Memory B cell (primary cell): ENCODE measurements at regions not wholly inside any gene's neighbourhood (a gene's known extent, or its start where the extent isn't known, plus 50 kb on each side); places are given as distances from the start of the nearest gene placed in this dataset.

ENCODE experiments used
- ATAC-seq: fragments of 150-1000 bp; cut with Tn5 transposase; 2 replicates; pipeline ENCODE4 v1.10.0; 2021; ENCODE audit warnings: low read depth, mild to moderate bottlenecking, moderate library complexity
- DNase-seq, 2 donors: peaks; one replicate each; pipeline ENCODE4 v3.0.0; 2022; ENCODE audit warnings: low spot score in 2 of 2
- H3K27ac Mint-ChIP-seq: one replicate; pipeline ENCODE4 v1.8.0; 2022; ENCODE audit warnings: mild to moderate bottlenecking, moderate library complexity, mixed read lengths
- H3K27me3 Mint-ChIP-seq: one replicate; pipeline ENCODE4 v1.8.0; 2022; ENCODE audit warnings: mixed read lengths
- H3K36me3 Mint-ChIP-seq: one replicate; pipeline ENCODE4 v1.8.0; 2022; ENCODE audit warnings: mild to moderate bottlenecking, mixed read lengths
- H3K4me1 Mint-ChIP-seq: one replicate; pipeline ENCODE4 v1.8.0; 2022; ENCODE audit warnings: mixed read lengths
- H3K4me3 Mint-ChIP-seq: one replicate; pipeline ENCODE4 v1.8.0; 2022; ENCODE audit warnings: mild to moderate bottlenecking, moderate library complexity, mixed read lengths
- H3K9me3 Mint-ChIP-seq: one replicate; pipeline ENCODE4 v1.8.0; 2022; ENCODE audit warnings: mixed read lengths

- no peak for ATAC-seq
These were observed 732.1 kb upstream of the NR2F2 start for GRCh38 chr15:95598251-95598855.

GRCh38 chr15:95600367-95600766, 730.1 kb upstream of the NR2F2 start:
- H3K9me3 Mint-ChIP-seq: no peaks in the 10 kb centered on the region
- H3K27me3 Mint-ChIP-seq: no peaks in the 10 kb centered on the region
- H3K4me1 Mint-ChIP-seq: no peaks in the 10 kb centered on the region
- no peak overlapping the region for H3K27ac Mint-ChIP-seq
- ATAC-seq (no peak), DNase-seq (no peak)
- no peak overlapping the region for H3K4me3 Mint-ChIP-seq
- no peaks in the 10 kb centered on the region for H3K36me3 Mint-ChIP-seq

More at GRCh38 chr15:95598251-95598855, 732.1 kb upstream of the NR2F2 start:
- Mint-ChIP-seq H3K4me3 (no peak overlapping the region), H3K36me3 (no peaks in the 10 kb centered on the region), H3K27ac (no peak overlapping the region), H3K9me3 (no peaks in the 10 kb centered on the region), H3K27me3 (no peaks in the 10 kb centered on the region), H3K4me1 (no peaks in the 10 kb centered on the region)
- DNase-seq: no peak

GRCh38 chr15:95600884-95601283, 729.6 kb upstream of the NR2F2 start:
- Mint-ChIP-seq H3K4me1 (no peaks in the 10 kb centered on the region), H3K36me3 (no peaks in the 10 kb centered on the region), H3K9me3 (no peaks in the 10 kb centered on the region), H3K27ac (no peak overlapping the region), H3K4me3 (no peak overlapping the region), H3K27me3 (no peaks in the 10 kb centered on the region)
- no peak for DNase-seq
- no peak for ATAC-seq

- no peak overlapping the region for H3K27ac Mint-ChIP-seq
- H3K4me1 Mint-ChIP-seq: no peaks in the 10 kb centered on the region
- no peaks in the 10 kb centered on the region for H3K27me3 Mint-ChIP-seq
- no peaks in the 10 kb centered on the region for H3K36me3 Mint-ChIP-seq
- ATAC-seq: no peak
- H3K9me3 Mint-ChIP-seq: no peaks in the 10 kb centered on the region
- DNase-seq: no peak
- H3K4me3 Mint-ChIP-seq: no peak overlapping the region
These were observed 729.0 kb upstream of the NR2F2 start for GRCh38 chr15:95601525-95601924.

GRCh38 chr15:95603802-95604201, 726.7 kb upstream of the NR2F2 start:
- H3K27ac Mint-ChIP-seq: no peak overlapping the region
- no peaks in the 10 kb centered on the region for H3K9me3 Mint-ChIP-seq
- DNase-seq (no peak), ATAC-seq (no peak)
- H3K4me1 Mint-ChIP-seq: no peaks in the 10 kb centered on the region
- no peaks in the 10 kb centered on the region for H3K27me3 Mint-ChIP-seq
- H3K36me3 Mint-ChIP-seq: no peaks in the 10 kb centered on the region
- no peak overlapping the region for H3K4me3 Mint-ChIP-seq

GRCh38 chr15:95604634-95605036, 725.9 kb upstream of the NR2F2 start:
- DNase-seq (no peak), ATAC-seq (no peak)
- Mint-ChIP-seq H3K27me3 (no peaks in the 10 kb centered on the region), H3K4me3 (no peak overlapping the region), H3K36me3 (no peaks in the 10 kb centered on the region), H3K9me3 (no peaks in the 10 kb centered on the region), H3K4me1 (no peaks in the 10 kb centered on the region), H3K27ac (no peak overlapping the region)

GRCh38 chr15:95605098-95605497, 725.4 kb upstream of the NR2F2 start:
- no peaks in the 10 kb centered on the region for H3K9me3 Mint-ChIP-seq
- DNase-seq: no peak
- H3K27me3 Mint-ChIP-seq: no peaks in the 10 kb centered on the region
- no peaks in the 10 kb centered on the region for H3K4me1 Mint-ChIP-seq
- no peak overlapping the region for H3K27ac Mint-ChIP-seq
- H3K36me3 Mint-ChIP-seq: no peaks in the 10 kb centered on the region
- H3K4me3 Mint-ChIP-seq: no peak overlapping the region
- ATAC-seq: no peak

- Mint-ChIP-seq H3K27ac (no peak overlapping the region), H3K9me3 (no peaks in the 10 kb centered on the region), H3K4me1 (no peaks in the 10 kb centered on the region), H3K4me3 (no peak overlapping the region), H3K27me3 (no peaks in the 10 kb centered on the region), H3K36me3 (no peaks in the 10 kb centered on the region)
- no peak for DNase-seq
- no peak for ATAC-seq
These were observed 723.9 kb upstream of the NR2F2 start for GRCh38 chr15:95606551-95606950.

GRCh38 chr15:95608371-95608770, 722.1 kb upstream of the NR2F2 start:
- Mint-ChIP-seq H3K4me3 (no peak overlapping the region), H3K36me3 (no peaks in the 10 kb centered on the region), H3K4me1 (no peaks in the 10 kb centered on the region), H3K27ac (no peak overlapping the region), H3K9me3 (no peaks in the 10 kb centered on the region), H3K27me3 (no peaks in the 10 kb centered on the region)
- ATAC-seq: no peak
- DNase-seq: no peak

- H3K27ac Mint-ChIP-seq: no peak overlapping the region
These were observed 721.4 kb upstream of the NR2F2 start for GRCh38 chr15:95609096-95609495.

GRCh38 chr15:95610945-95611344, 719.6 kb upstream of the NR2F2 start:
- DNase-seq (no peak), ATAC-seq (no peak)
- H3K36me3 Mint-ChIP-seq: no peaks in the 10 kb centered on the region
- H3K27me3 Mint-ChIP-seq: no peaks in the 10 kb centered on the region
- H3K27ac Mint-ChIP-seq: no peak overlapping the region
- no peaks in the 10 kb centered on the region for H3K4me1 Mint-ChIP-seq
- H3K9me3 Mint-ChIP-seq: peaks cover 2% of the 10 kb centered on the region
- no peak overlapping the region for H3K4me3 Mint-ChIP-seq

More at GRCh38 chr15:95609096-95609495, 721.4 kb upstream of the NR2F2 start:
- Mint-ChIP-seq H3K4me3 (no peak overlapping the region), H3K36me3 (no peaks in the 10 kb centered on the region), H3K9me3 (no peaks in the 10 kb centered on the region), H3K27me3 (no peaks in the 10 kb centered on the region), H3K4me1 (no peaks in the 10 kb centered on the region)
- DNase-seq: no peak
- no peak for ATAC-seq

GRCh38 chr15:95615436-95615835, 715.1 kb upstream of the NR2F2 start:
- Mint-ChIP-seq H3K27ac (no peak overlapping the region), H3K4me1 (no peaks in the 10 kb centered on the region), H3K36me3 (no peaks in the 10 kb centered on the region), H3K27me3 (no peaks in the 10 kb centered on the region), H3K4me3 (no peak overlapping the region), H3K9me3 (peaks cover 4% of the 10 kb centered on the region)
- DNase-seq: no peak
- no peak for ATAC-seq

- Mint-ChIP-seq H3K9me3 (peaks cover 4% of the 10 kb centered on the region), H3K27ac (no peak overlapping the region), H3K4me1 (no peaks in the 10 kb centered on the region), H3K4me3 (no peak overlapping the region), H3K36me3 (no peaks in the 10 kb centered on the region), H3K27me3 (no peaks in the 10 kb centered on the region)
- ATAC-seq (no peak), DNase-seq (no peak)
These were observed 714.2 kb upstream of the NR2F2 start for GRCh38 chr15:95616306-95616705.

- peaks cover 5% of the 10 kb centered on the region for H3K9me3 Mint-ChIP-seq
- ATAC-seq (no peak), DNase-seq (no peak)
- no peak overlapping the region for H3K4me3 Mint-ChIP-seq
- H3K27me3 Mint-ChIP-seq: no peaks in the 10 kb centered on the region
- no peak overlapping the region for H3K27ac Mint-ChIP-seq
- H3K4me1 Mint-ChIP-seq: no peaks in the 10 kb centered on the region
- H3K36me3 Mint-ChIP-seq: no peaks in the 10 kb centered on the region
These were observed 709.4 kb upstream of the NR2F2 start for GRCh38 chr15:95620934-95621579.

- no peaks in the 10 kb centered on the region for H3K4me1 Mint-ChIP-seq
- H3K9me3 Mint-ChIP-seq: peaks cover 5% of the 10 kb centered on the region
- H3K27me3 Mint-ChIP-seq: no peaks in the 10 kb centered on the region
- H3K36me3 Mint-ChIP-seq: no peaks in the 10 kb centered on the region
- no peak for ATAC-seq
- no peak overlapping the region for H3K4me3 Mint-ChIP-seq
- no peak overlapping the region for H3K27ac Mint-ChIP-seq
- DNase-seq: no peak
These were observed 707.7 kb upstream of the NR2F2 start for GRCh38 chr15:95622843-95623242.
